Ascending aorta (tissue), 2 donors: ENCODE measurements at regions not wholly inside any gene's neighbourhood (a gene's known extent, or its start where the extent isn't known, plus 50 kb on each side); places are given as distances from the start of the nearest gene placed in this dataset.

Experiments used
- DNase-seq, 2 donors: peaks; one replicate each; pipeline ENCODE4 v3.0.0-alpha.2; 2019; ENCODE audit warnings: low spot score in 2 of 2
- H3K27ac ChIP-seq, 2 donors: fragments of 200-600 bp; sonication (generic); one replicate each; pipeline ENCODE4 v1.5.1; 2016 to 2017; ENCODE audit warnings: mild to moderate bottlenecking in 1 of 2
- H3K27me3 ChIP-seq: fragments of 200-600 bp; sonication (generic); one replicate; pipeline ENCODE4 v1.5.1; 2017
- H3K36me3 ChIP-seq, 2 donors: fragments of 200-600 bp; sonication (generic); one replicate each; pipeline ENCODE4 v1.5.1; 2016
- H3K4me1 ChIP-seq, 2 donors: fragments of 200-600 bp; sonication (generic); one replicate each; pipeline ENCODE4 v1.5.1; 2016 to 2017; ENCODE audit warnings: mild to moderate bottlenecking in 1 of 2
- H3K4me3 ChIP-seq, 2 donors: fragments of 200-600 bp; sonication (generic); one replicate each; pipeline ENCODE4 v1.5.1; 2016 to 2017; ENCODE audit warnings: mild to moderate bottlenecking in 1 of 2
- H3K9me3 ChIP-seq, 2 donors: fragments of 200-600 bp; sonication (generic); one replicate each; pipeline ENCODE4 v1.5.1; 2016
- CTCF ChIP-seq, 3 experiments: fragments of 200-600 bp in 2 of 3; fragments of 450-650 bp in 1 of 3; sonication (generic) in 2 of 3; IDR thresholded peaks; one replicate each; pipeline ENCODE4 v1.5.1; 2016 to 2019; ENCODE audit warnings: antibody characterized with exemption in 3 of 3, mild to moderate bottlenecking in 1 of 3, moderate library complexity in 1 of 3
- intact Hi-C: fragments of 100-400 bp; cut with DNase I; formaldehyde crosslinking; loops from one replicate; pipeline ENCODE4 v1.15.1; 2023

- no peak for DNase-seq
- intact Hi-C loops, result no loop called here
- H3K9me3 ChIP-seq, result no peaks in the 10 kb centered on the region
- no peak overlapping the region for H3K27ac ChIP-seq
- no peaks in the 10 kb centered on the region for H3K36me3 ChIP-seq
- no peak for TF ChIP-seq CTCF (IDR thresholded peaks at IDR 0.05)
- no peaks in the 10 kb centered on the region for H3K27me3 ChIP-seq
- no peak overlapping the region for H3K4me3 ChIP-seq
- H3K4me1 ChIP-seq, result no peaks in the 10 kb centered on the region
Measured at GRCh38 chrX:39677585-39677977, 420.2 kb downstream of the BCOR start.

GRCh38 chrX:39677978-39678791 lies 419.6 kb downstream of the BCOR start:
- TF ChIP-seq CTCF (IDR thresholded peaks at IDR 0.05), result no peak
- no peak overlapping the region for H3K4me3 ChIP-seq
- H3K27me3 ChIP-seq, result no peaks in the 10 kb centered on the region
- H3K4me1 ChIP-seq, result no peaks in the 10 kb centered on the region
- intact Hi-C loops, result no loop called here
- no peak overlapping the region for H3K27ac ChIP-seq
- no peaks in the 10 kb centered on the region for H3K36me3 ChIP-seq
- DNase-seq, result no peak
- no peaks in the 10 kb centered on the region for H3K9me3 ChIP-seq

GRCh38 chrX:39678914-39679313 lies 418.8 kb downstream of the BCOR start:
- no peak for TF ChIP-seq CTCF (IDR thresholded peaks at IDR 0.05)
- H3K36me3 ChIP-seq, result no peaks in the 10 kb centered on the region
- no peaks in the 10 kb centered on the region for H3K4me1 ChIP-seq
- H3K27me3 ChIP-seq, result no peaks in the 10 kb centered on the region
- H3K4me3 ChIP-seq, result no peak overlapping the region
- H3K9me3 ChIP-seq, result no peaks in the 10 kb centered on the region
- no peak for DNase-seq
- H3K27ac ChIP-seq, result no peak overlapping the region
- intact Hi-C loops, result no loop called here

GRCh38 chrX:39679497-39680157 lies 418.1 kb downstream of the BCOR start:
- H3K4me1 ChIP-seq, result no peaks in the 10 kb centered on the region
- no peaks in the 10 kb centered on the region for H3K9me3 ChIP-seq
- TF ChIP-seq CTCF (IDR thresholded peaks at IDR 0.05), result no peak
- H3K4me3 ChIP-seq, result no peak overlapping the region
- H3K27ac ChIP-seq, result no peak overlapping the region
- intact Hi-C loops, result no loop called here
- DNase-seq, result no peak
- no peaks in the 10 kb centered on the region for H3K36me3 ChIP-seq
- no peaks in the 10 kb centered on the region for H3K27me3 ChIP-seq

- Histone ChIP-seq H3K27ac (no peak overlapping the region), H3K4me3 (no peak overlapping the region), H3K9me3 (no peaks in the 10 kb centered on the region), H3K36me3 (no peaks in the 10 kb centered on the region), H3K27me3 (no peaks in the 10 kb centered on the region), H3K4me1 (no peaks in the 10 kb centered on the region)
- no peak for TF ChIP-seq CTCF (IDR thresholded peaks at IDR 0.05)
- intact Hi-C loops, result no loop called here
- DNase-seq, result no peak
Measured at GRCh38 chrX:39681885-39682284, 415.9 kb downstream of the BCOR start.
